Spleen (tissue), 7 donors: ENCODE measurements at regions not wholly inside any gene's neighbourhood (a gene's known extent, or its start where the extent isn't known, plus 50 kb on each side); places are given as distances from the start of the nearest gene placed in this dataset.

Experiments
- CTCF ChIP-seq, 11 experiments: fragments of 200-600 bp in 7 of 11; fragments of 450-650 bp in 4 of 11; sonication (generic) in 4 of 11; IDR thresholded peaks in 8 of 11; conservative IDR thresholded peaks in 3 of 11; 1 replicate in 7 of 11; 2 replicates in 4 of 11; pipeline versions ENCODE4 v1.4.0 to v1.8.0; 2016 to 2021; ENCODE audit warnings: antibody characterized with exemption in 11 of 11, inconsistent platforms in 4 of 11, mild to moderate bottlenecking in 1 of 11
- POLR2AphosphoS5 ChIP-seq, 3 donors: sonication (generic); formaldehyde crosslinking; IDR thresholded peaks; one replicate each; pipeline ENCODE4 v1.5.1; 2017; ENCODE audit warnings: antibody characterized with exemption in 3 of 3
- donor health status: DM: no; HTN: no; CAD: no; lungs with moderate emphysema.
- donor health status: DM: no; HTN: no; CAD: no.
- donor health status: DM: no; HTN: no; CAD: no.

GRCh38 chr11:116072601-116073410 lies 568.6 kb upstream of the CADM1 start:
- TF ChIP-seq POLR2AphosphoS5 (IDR thresholded peaks at IDR 0.05) (no peak), CTCF (IDR thresholded peaks at IDR 0.05 in 8 of 11, conservative IDR thresholded peaks at IDR 0.05 in 3 of 11) (no peak)
